Liver (tissue), 8 donors: ENCODE measurements at regions not wholly inside any gene's neighbourhood (a gene's known extent, or its start where the extent isn't known, plus 50 kb on each side); places are given as distances from the start of the nearest gene placed in this dataset.

Experiments used
- DNase-seq: peaks from one replicate; pipeline ENCODE4 v3.0.0-alpha.2; 2017; ENCODE audit warnings: low spot score
- H3K27ac ChIP-seq, 2 donors: one replicate each; pipeline ENCODE4 v1.7.0; 2013; ENCODE audit warnings: inconsistent platforms in 2 of 2, low read length in 2 of 2, control low read depth in 1 of 2, low read depth in 1 of 2, mild to moderate bottlenecking in 1 of 2
- H3K27me3 ChIP-seq, 4 donors: one replicate each; pipeline versions ENCODE4 v1.6.1 to v1.7.0; 2013; ENCODE audit warnings: low read length in 3 of 4, inconsistent platforms in 1 of 4, mild to moderate bottlenecking in 1 of 4, moderate library complexity in 1 of 4; ENCODE audit not compliant: control insufficient read depth in 4 of 4, insufficient read depth in 4 of 4
- H3K36me3 ChIP-seq, 4 donors: one replicate each; pipeline versions ENCODE4 v1.6.1 to v1.7.0; 2013; ENCODE audit warnings: low read length in 3 of 4, mild to moderate bottlenecking in 3 of 4, low read depth in 1 of 4, moderate library complexity in 1 of 4; ENCODE audit not compliant: control insufficient read depth in 4 of 4, insufficient read depth in 3 of 4
- H3K4me1 ChIP-seq, 4 donors: one replicate each; pipeline versions ENCODE4 v1.6.1 to v1.7.0; 2013; ENCODE audit warnings: low read length in 3 of 4, mild to moderate bottlenecking in 3 of 4, moderate library complexity in 1 of 4; ENCODE audit not compliant: control insufficient read depth in 4 of 4, insufficient read depth in 4 of 4
- H3K4me3 ChIP-seq, 3 donors: one replicate each; pipeline versions ENCODE4 v1.6.1 to v1.7.0; 2013; ENCODE audit warnings: low read length in 3 of 3, control low read depth in 1 of 3, low read depth in 1 of 3, mild to moderate bottlenecking in 1 of 3
- H3K9ac ChIP-seq, 2 donors: one replicate each; pipeline ENCODE4 v1.7.0; 2013; ENCODE audit warnings: low read length in 2 of 2, mild to moderate bottlenecking in 2 of 2, moderate library complexity in 2 of 2, control low read depth in 1 of 2, low read depth in 1 of 2
- H3K9me3 ChIP-seq, 4 donors: one replicate each; pipeline versions ENCODE4 v1.6.1 to v1.7.0; 2013; ENCODE audit warnings: low read length in 3 of 4; ENCODE audit not compliant: control insufficient read depth in 4 of 4
- ATF3 ChIP-seq: IDR thresholded peaks from 2 replicates; pipeline ENCODE4 v1.6.1; 2016; ENCODE audit warnings: antibody characterized with exemption
- EGR1 ChIP-seq, 2 donors: IDR thresholded peaks; 2 replicates each; pipeline ENCODE4 v1.6.1; 2016 to 2018; ENCODE audit warnings: antibody characterized with exemption in 2 of 2, low read depth in 2 of 2
- FOXA1 ChIP-seq: IDR thresholded peaks from 2 replicates; pipeline ENCODE4 v1.6.1; 2016; ENCODE audit warnings: antibody characterized with exemption
- FOXA2 ChIP-seq: IDR thresholded peaks from 2 replicates; pipeline ENCODE4 v1.6.1; 2016; ENCODE audit warnings: antibody characterized with exemption
- GABPA ChIP-seq, 2 donors: IDR thresholded peaks in 1 of 2; conservative IDR thresholded peaks in 1 of 2; 2 replicates each; pipeline ENCODE4 v1.6.1; 2016; ENCODE audit warnings: antibody characterized with exemption in 2 of 2, mild to moderate bottlenecking in 1 of 2, moderate library complexity in 1 of 2
- HNF4A ChIP-seq, 2 donors: conservative IDR thresholded peaks; 2 replicates each; pipeline ENCODE4 v1.6.1; 2016; ENCODE audit warnings: antibody characterized with exemption in 2 of 2, mild to moderate bottlenecking in 2 of 2
- HNF4G ChIP-seq: IDR thresholded peaks from 2 replicates; pipeline ENCODE4 v1.6.1; 2016; ENCODE audit warnings: antibody characterized with exemption
- JUND ChIP-seq, 2 donors: IDR thresholded peaks; 2 replicates each; pipeline ENCODE4 v1.6.1; 2016; ENCODE audit warnings: antibody characterized with exemption in 2 of 2
- MAX ChIP-seq: IDR thresholded peaks from 2 replicates; pipeline ENCODE4 v1.6.1; 2016; ENCODE audit warnings: antibody characterized with exemption
- NR2F2 ChIP-seq: IDR thresholded peaks from 2 replicates; pipeline ENCODE4 v1.6.1; 2016; ENCODE audit warnings: antibody characterized with exemption
- RAD21 ChIP-seq, 2 donors: IDR thresholded peaks; 2 replicates each; pipeline ENCODE4 v1.6.1; 2016; ENCODE audit warnings: antibody characterized with exemption in 2 of 2, mild to moderate bottlenecking in 2 of 2
- RXRA ChIP-seq, 2 donors: IDR thresholded peaks; 2 replicates each; pipeline ENCODE4 v1.6.1; 2017 to 2018; ENCODE audit warnings: antibody characterized with exemption in 2 of 2, mild to moderate bottlenecking in 1 of 2
- SP1 ChIP-seq: IDR thresholded peaks from 2 replicates; pipeline ENCODE4 v1.6.1; 2018; ENCODE audit warnings: antibody characterized with exemption, mild to moderate bottlenecking
- TAF1 ChIP-seq: conservative IDR thresholded peaks from 2 replicates; pipeline ENCODE4 v1.6.1; 2016; ENCODE audit warnings: antibody characterized with exemption, mild to moderate bottlenecking
- YY1 ChIP-seq: IDR thresholded peaks from 2 replicates; pipeline ENCODE4 v1.6.1; 2016; ENCODE audit warnings: antibody characterized with exemption, mild to moderate bottlenecking
- WGBS: extraction: QIAGEN DNeasy Blood & Tissue Kit; methylation state at CpG from one replicate; pipeline ENCODE4 v1.1.7; 2013; 5-methylcytosine and 5-hydroxymethylcytosine counted together
- TF ChIP-seq, protein P1 (sequence below): IDR thresholded peaks from 2 replicates; pipeline ENCODE4 v1.6.1; 2016; ENCODE audit warnings: antibody characterized with exemption
- TF ChIP-seq, protein P2 (sequence below): IDR thresholded peaks from 2 replicates; pipeline ENCODE4 v1.6.1; 2016; ENCODE audit warnings: antibody characterized with exemption, mild to moderate bottlenecking
- TF ChIP-seq, protein P3 (sequence below): fragments of 150-350 bp; IDR thresholded peaks from 2 replicates; pipeline ENCODE4 v1.5.1; 2017; ENCODE audit warnings: improper control_type of control experiment, low read depth, low read length; ENCODE audit not compliant: missing input control
- donor health status: healthy.
- donor health status: healthy.
- donor health status: healthy.
- donor health status: healthy.
- donor health status: healthy.

- no peak overlapping the region for H3K27ac ChIP-seq
- H3K27me3 ChIP-seq, result no peaks in the 10 kb centered on the region
- no peaks in the 10 kb centered on the region for H3K36me3 ChIP-seq
- no peak for TF ChIP-seq HNF4A (conservative IDR thresholded peaks at IDR 0.05)
- TF ChIP-seq MAX, result no peak
- TF ChIP-seq GABPA (IDR thresholded peaks at IDR 0.05 in 1 of 2, conservative IDR thresholded peaks at IDR 0.05 in 1 of 2), result no peak
- TF ChIP-seq SP1, result no peak
- H3K9ac ChIP-seq, result no peak overlapping the region
- 93% methylated on average over 6 of the region's 6 CpGs for WGBS
- H3K9me3 ChIP-seq, result no peaks in the 10 kb centered on the region
- no peak overlapping the region for H3K4me3 ChIP-seq
- no peak for DNase-seq
- no peaks in the 10 kb centered on the region for H3K4me1 ChIP-seq
These were observed 96.2 kb downstream of the GLI2 start for GRCh38 chr2:120831891-120832290.

- Histone ChIP-seq H3K27ac (no peak overlapping the region), H3K4me3 (no peak overlapping the region), H3K27me3 (no peaks in the 10 kb centered on the region), H3K36me3 (no peaks in the 10 kb centered on the region), H3K9ac (no peak overlapping the region), H3K4me1 (no peaks in the 10 kb centered on the region), H3K9me3 (no peaks in the 10 kb centered on the region)
- 91% methylated on average over 11 of the region's 11 CpGs for WGBS
- TF ChIP-seq NR2F2 (no peak), ATF3 (no peak), MAX (no peak), HNF4G (no peak), GABPA (IDR thresholded peaks at IDR 0.05 in 1 of 2, conservative IDR thresholded peaks at IDR 0.05 in 1 of 2) (no peak), YY1 (no peak), SP1 (no peak), TAF1 (no peak), RAD21 (IDR thresholded peaks at IDR 0.05) (no peak), FOXA1 (no peak), HNF4A (conservative IDR thresholded peaks at IDR 0.05) (no peak), FOXA2 (no peak), EGR1 (IDR thresholded peaks at IDR 0.05; ENCODE audit: low read depth in 2 of 2) (no peak), RXRA (IDR thresholded peaks at IDR 0.05) (no peak), JUND (IDR thresholded peaks at IDR 0.05) (no peak)
- TF ChIP-seq, protein P1, sequence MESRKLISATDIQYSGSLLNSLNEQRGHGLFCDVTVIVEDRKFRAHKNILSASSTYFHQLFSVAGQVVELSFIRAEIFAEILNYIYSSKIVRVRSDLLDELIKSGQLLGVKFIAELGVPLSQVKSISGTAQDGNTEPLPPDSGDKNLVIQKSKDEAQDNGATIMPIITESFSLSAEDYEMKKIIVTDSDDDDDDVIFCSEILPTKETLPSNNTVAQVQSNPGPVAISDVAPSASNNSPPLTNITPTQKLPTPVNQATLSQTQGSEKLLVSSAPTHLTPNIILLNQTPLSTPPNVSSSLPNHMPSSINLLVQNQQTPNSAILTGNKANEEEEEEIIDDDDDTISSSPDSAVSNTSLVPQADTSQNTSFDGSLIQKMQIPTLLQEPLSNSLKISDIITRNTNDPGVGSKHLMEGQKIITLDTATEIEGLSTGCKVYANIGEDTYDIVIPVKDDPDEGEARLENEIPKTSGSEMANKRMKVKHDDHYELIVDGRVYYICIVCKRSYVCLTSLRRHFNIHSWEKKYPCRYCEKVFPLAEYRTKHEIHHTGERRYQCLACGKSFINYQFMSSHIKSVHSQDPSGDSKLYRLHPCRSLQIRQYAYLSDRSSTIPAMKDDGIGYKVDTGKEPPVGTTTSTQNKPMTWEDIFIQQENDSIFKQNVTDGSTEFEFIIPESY, result no peak
- TF ChIP-seq, protein P2, sequence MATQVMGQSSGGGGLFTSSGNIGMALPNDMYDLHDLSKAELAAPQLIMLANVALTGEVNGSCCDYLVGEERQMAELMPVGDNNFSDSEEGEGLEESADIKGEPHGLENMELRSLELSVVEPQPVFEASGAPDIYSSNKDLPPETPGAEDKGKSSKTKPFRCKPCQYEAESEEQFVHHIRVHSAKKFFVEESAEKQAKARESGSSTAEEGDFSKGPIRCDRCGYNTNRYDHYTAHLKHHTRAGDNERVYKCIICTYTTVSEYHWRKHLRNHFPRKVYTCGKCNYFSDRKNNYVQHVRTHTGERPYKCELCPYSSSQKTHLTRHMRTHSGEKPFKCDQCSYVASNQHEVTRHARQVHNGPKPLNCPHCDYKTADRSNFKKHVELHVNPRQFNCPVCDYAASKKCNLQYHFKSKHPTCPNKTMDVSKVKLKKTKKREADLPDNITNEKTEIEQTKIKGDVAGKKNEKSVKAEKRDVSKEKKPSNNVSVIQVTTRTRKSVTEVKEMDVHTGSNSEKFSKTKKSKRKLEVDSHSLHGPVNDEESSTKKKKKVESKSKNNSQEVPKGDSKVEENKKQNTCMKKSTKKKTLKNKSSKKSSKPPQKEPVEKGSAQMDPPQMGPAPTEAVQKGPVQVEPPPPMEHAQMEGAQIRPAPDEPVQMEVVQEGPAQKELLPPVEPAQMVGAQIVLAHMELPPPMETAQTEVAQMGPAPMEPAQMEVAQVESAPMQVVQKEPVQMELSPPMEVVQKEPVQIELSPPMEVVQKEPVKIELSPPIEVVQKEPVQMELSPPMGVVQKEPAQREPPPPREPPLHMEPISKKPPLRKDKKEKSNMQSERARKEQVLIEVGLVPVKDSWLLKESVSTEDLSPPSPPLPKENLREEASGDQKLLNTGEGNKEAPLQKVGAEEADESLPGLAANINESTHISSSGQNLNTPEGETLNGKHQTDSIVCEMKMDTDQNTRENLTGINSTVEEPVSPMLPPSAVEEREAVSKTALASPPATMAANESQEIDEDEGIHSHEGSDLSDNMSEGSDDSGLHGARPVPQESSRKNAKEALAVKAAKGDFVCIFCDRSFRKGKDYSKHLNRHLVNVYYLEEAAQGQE, result no peak
- TF ChIP-seq, protein P3, sequence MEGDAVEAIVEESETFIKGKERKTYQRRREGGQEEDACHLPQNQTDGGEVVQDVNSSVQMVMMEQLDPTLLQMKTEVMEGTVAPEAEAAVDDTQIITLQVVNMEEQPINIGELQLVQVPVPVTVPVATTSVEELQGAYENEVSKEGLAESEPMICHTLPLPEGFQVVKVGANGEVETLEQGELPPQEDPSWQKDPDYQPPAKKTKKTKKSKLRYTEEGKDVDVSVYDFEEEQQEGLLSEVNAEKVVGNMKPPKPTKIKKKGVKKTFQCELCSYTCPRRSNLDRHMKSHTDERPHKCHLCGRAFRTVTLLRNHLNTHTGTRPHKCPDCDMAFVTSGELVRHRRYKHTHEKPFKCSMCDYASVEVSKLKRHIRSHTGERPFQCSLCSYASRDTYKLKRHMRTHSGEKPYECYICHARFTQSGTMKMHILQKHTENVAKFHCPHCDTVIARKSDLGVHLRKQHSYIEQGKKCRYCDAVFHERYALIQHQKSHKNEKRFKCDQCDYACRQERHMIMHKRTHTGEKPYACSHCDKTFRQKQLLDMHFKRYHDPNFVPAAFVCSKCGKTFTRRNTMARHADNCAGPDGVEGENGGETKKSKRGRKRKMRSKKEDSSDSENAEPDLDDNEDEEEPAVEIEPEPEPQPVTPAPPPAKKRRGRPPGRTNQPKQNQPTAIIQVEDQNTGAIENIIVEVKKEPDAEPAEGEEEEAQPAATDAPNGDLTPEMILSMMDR, result no peak
- no peak for DNase-seq
These were observed 96.8 kb downstream of the GLI2 start for GRCh38 chr2:120832296-120833070.
